Subcutaneous abdominal adipose tissue (tissue), 5 donors: ENCODE measurements at regions not wholly inside any gene's neighbourhood (a gene's known extent, or its start where the extent isn't known, plus 50 kb on each side); places are given as distances from the start of the nearest gene placed in this dataset.

Source experiments
- H3K27ac ChIP-seq: one replicate; pipeline ENCODE4 v1.7.0; 2013; ENCODE audit warnings: low read depth, mild to moderate bottlenecking, inconsistent platforms, low read length, moderate library complexity
- H3K27me3 ChIP-seq, 5 donors: one replicate each; pipeline ENCODE4 v1.7.0; 2013; ENCODE audit warnings: low read length in 5 of 5, inconsistent platforms in 1 of 5; ENCODE audit not compliant: control insufficient read depth in 5 of 5, insufficient read depth in 4 of 5
- H3K36me3 ChIP-seq, 5 donors: one replicate each; pipeline ENCODE4 v1.7.0; 2013; ENCODE audit warnings: low read length in 5 of 5; ENCODE audit not compliant: control insufficient read depth in 5 of 5, insufficient read depth in 5 of 5
- H3K4me1 ChIP-seq, 5 donors: one replicate each; pipeline ENCODE4 v1.7.0; 2013; ENCODE audit warnings: low read length in 5 of 5, mild to moderate bottlenecking in 3 of 5, moderate library complexity in 1 of 5; ENCODE audit not compliant: control insufficient read depth in 5 of 5, insufficient read depth in 5 of 5
- H3K4me3 ChIP-seq, 5 donors: one replicate each; pipeline ENCODE4 v1.7.0; 2013; ENCODE audit warnings: low read length in 5 of 5, low read depth in 1 of 5
- H3K9ac ChIP-seq, 5 donors: one replicate each; pipeline ENCODE4 v1.7.0; 2013; ENCODE audit warnings: low read length in 5 of 5, mild to moderate bottlenecking in 4 of 5, moderate library complexity in 3 of 5
- H3K9me3 ChIP-seq, 5 donors: one replicate each; pipeline ENCODE4 v1.7.0; 2013; ENCODE audit warnings: low read length in 5 of 5; ENCODE audit not compliant: control insufficient read depth in 5 of 5
- donor health status: healthy.
- donor health status: healthy.
- donor health status: healthy.
- donor health status: healthy.
- donor health status: healthy.

DNA sequence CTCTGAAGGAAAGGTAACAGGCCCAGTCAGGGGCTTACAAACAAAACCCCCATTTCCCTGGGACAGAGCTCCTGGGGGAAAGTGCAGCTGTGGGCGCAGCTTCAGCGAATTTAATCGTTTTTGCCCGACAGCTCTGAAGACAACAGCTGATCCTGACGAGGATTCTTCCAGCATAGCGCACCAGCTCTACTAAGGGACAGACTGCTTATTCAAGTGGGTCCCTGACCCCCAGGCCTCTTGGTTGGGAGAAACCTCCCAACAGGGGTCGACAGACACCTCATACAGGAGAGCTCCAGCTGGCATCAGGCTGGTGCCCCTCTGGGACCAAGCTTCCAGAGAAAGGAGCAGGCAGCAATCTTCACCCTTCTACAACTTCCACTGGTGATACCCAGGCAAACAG is 486.7 kb downstream of the PRR32 start:
- no peak overlapping the region for H3K9ac ChIP-seq
- H3K27me3 ChIP-seq, result no peaks in the 10 kb centered on the region
- H3K4me3 ChIP-seq, result no peak overlapping the region
- H3K4me1 ChIP-seq, result no peaks in the 10 kb centered on the region
- no peaks in the 10 kb centered on the region for H3K36me3 ChIP-seq
- H3K9me3 ChIP-seq, result no peaks in the 10 kb centered on the region
- H3K27ac ChIP-seq, result no peak overlapping the region

- no peaks in the 10 kb centered on the region for H3K9me3 ChIP-seq
- H3K9ac ChIP-seq, result no peak overlapping the region
- no peak overlapping the region for H3K27ac ChIP-seq
Observed at GRCh38 chrX:127313635-127314034, 494.1 kb downstream of the PRR32 start.

DNA sequence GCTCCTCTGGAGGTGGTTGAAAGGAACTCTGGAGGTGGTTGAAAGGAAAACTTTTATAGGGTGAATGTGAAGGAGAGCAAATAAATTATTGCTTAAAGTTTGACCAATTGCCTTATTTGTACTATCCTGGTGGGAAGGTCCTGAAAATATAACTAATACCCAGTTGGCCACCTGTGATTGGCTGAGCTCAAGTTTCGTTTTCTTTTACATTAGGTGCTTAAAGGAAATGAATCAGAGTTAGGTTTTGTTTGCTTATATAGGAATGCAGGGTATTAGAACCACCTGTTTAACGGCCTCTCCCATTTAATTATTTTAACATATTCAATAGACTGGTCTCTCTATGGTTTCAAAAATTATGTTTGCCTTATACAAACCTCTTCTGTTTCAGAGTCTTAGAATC is 497.6 kb downstream of the PRR32 start:
- Histone ChIP-seq H3K27ac (no peak overlapping the region), H3K9ac (no peak overlapping the region), H3K9me3 (no peaks in the 10 kb centered on the region), H3K36me3 (no peaks in the 10 kb centered on the region), H3K4me1 (no peaks in the 10 kb centered on the region), H3K4me3 (no peak overlapping the region), H3K27me3 (no peaks in the 10 kb centered on the region)

More at GRCh38 chrX:127313635-127314034, 494.1 kb downstream of the PRR32 start:
- Histone ChIP-seq H3K27me3 (no peaks in the 10 kb centered on the region), H3K4me3 (no peak overlapping the region), H3K4me1 (no peaks in the 10 kb centered on the region), H3K36me3 (no peaks in the 10 kb centered on the region)

GRCh38 chrX:127324128-127324527 is 504.6 kb downstream of the PRR32 start:
- H3K4me3 ChIP-seq, result no peak overlapping the region
- no peaks in the 10 kb centered on the region for H3K4me1 ChIP-seq
- H3K27me3 ChIP-seq, result no peaks in the 10 kb centered on the region
- H3K9me3 ChIP-seq, result no peaks in the 10 kb centered on the region
- H3K36me3 ChIP-seq, result no peaks in the 10 kb centered on the region
- H3K27ac ChIP-seq, result no peak overlapping the region
- no peak overlapping the region for H3K9ac ChIP-seq
